ENCODE measurements at regions not wholly inside any gene's neighbourhood (a gene's known extent, or its start where the extent isn't known, plus 50 kb on each side); places are given as distances from the start of the nearest gene placed in this dataset.

GRCh38 chr1:99115231-99115630 lies 110.6 kb upstream of the PLPPR5 start:
- no peaks in the 10 kb centered on the region for H3K36me3 ChIP-seq (ENCODE audit: control insufficient read depth, insufficient read depth, low read length)
- H3K4me3 ChIP-seq (ENCODE audit: low read length): no peak overlapping the region
- H3K9me3 ChIP-seq (ENCODE audit: control insufficient read depth, low read depth, low read length): no peaks in the 10 kb centered on the region
- H3K4me1 ChIP-seq (ENCODE audit: control insufficient read depth, insufficient read depth, low read length): no peaks in the 10 kb centered on the region
- no CpG with 5 or more reads among the region's 2 CpGs for WGBS (ENCODE audit: insufficient coverage, low lambda C conversion rate)
- no peak overlapping the region for H3K27ac ChIP-seq (ENCODE audit: low read length)
- no peak for DNase-seq
- H3K27me3 ChIP-seq (ENCODE audit: control insufficient read depth, insufficient read depth, low read length): no peaks in the 10 kb centered on the region

- Histone ChIP-seq H3K27ac (ENCODE audit: low read length) (no peak overlapping the region), H3K4me3 (ENCODE audit: low read length) (no peak overlapping the region), H3K36me3 (ENCODE audit: control insufficient read depth, insufficient read depth, low read length) (no peaks in the 10 kb centered on the region), H3K4me1 (ENCODE audit: control insufficient read depth, insufficient read depth, low read length) (no peaks in the 10 kb centered on the region), H3K9me3 (ENCODE audit: control insufficient read depth, low read depth, low read length) (no peaks in the 10 kb centered on the region), H3K27me3 (ENCODE audit: control insufficient read depth, insufficient read depth, low read length) (no peaks in the 10 kb centered on the region)
- DNase-seq: no peak
- WGBS (ENCODE audit: insufficient coverage, low lambda C conversion rate): no CpG with 5 or more reads among the region's 2 CpGs
These were observed 114.5 kb upstream of the PLPPR5 start for GRCh38 chr1:99119188-99119587.

GRCh38 chr1:99122039-99122438 lies 117.4 kb upstream of the PLPPR5 start:
- H3K27ac ChIP-seq (ENCODE audit: low read length): no peak overlapping the region
- no peak for DNase-seq
- H3K4me1 ChIP-seq (ENCODE audit: control insufficient read depth, insufficient read depth, low read length): no peaks in the 10 kb centered on the region
- no peaks in the 10 kb centered on the region for H3K36me3 ChIP-seq (ENCODE audit: control insufficient read depth, insufficient read depth, low read length)
- no CpG with 5 or more reads among the region's 4 CpGs for WGBS (ENCODE audit: insufficient coverage, low lambda C conversion rate)
- H3K27me3 ChIP-seq (ENCODE audit: control insufficient read depth, insufficient read depth, low read length): no peaks in the 10 kb centered on the region
- no peaks in the 10 kb centered on the region for H3K9me3 ChIP-seq (ENCODE audit: control insufficient read depth, low read depth, low read length)
- H3K4me3 ChIP-seq (ENCODE audit: low read length): no peak overlapping the region

- DNase-seq: no peak
- no peaks in the 10 kb centered on the region for H3K9me3 ChIP-seq (ENCODE audit: control insufficient read depth, low read depth, low read length)
- H3K4me3 ChIP-seq (ENCODE audit: low read length): no peak overlapping the region
- H3K4me1 ChIP-seq (ENCODE audit: control insufficient read depth, insufficient read depth, low read length): no peaks in the 10 kb centered on the region
- H3K36me3 ChIP-seq (ENCODE audit: control insufficient read depth, insufficient read depth, low read length): no peaks in the 10 kb centered on the region
- no peaks in the 10 kb centered on the region for H3K27me3 ChIP-seq (ENCODE audit: control insufficient read depth, insufficient read depth, low read length)
- no peak overlapping the region for H3K27ac ChIP-seq (ENCODE audit: low read length)
These were observed 119.3 kb upstream of the PLPPR5 start for GRCh38 chr1:99123936-99124335.

- no peaks in the 10 kb centered on the region for H3K27me3 ChIP-seq (ENCODE audit: control insufficient read depth, insufficient read depth, low read length)
- H3K9me3 ChIP-seq (ENCODE audit: control insufficient read depth, low read depth, low read length): no peaks in the 10 kb centered on the region
- DNase-seq: no peak
- no peaks in the 10 kb centered on the region for H3K36me3 ChIP-seq (ENCODE audit: control insufficient read depth, insufficient read depth, low read length)
- H3K4me1 ChIP-seq (ENCODE audit: control insufficient read depth, insufficient read depth, low read length): no peaks in the 10 kb centered on the region
- H3K27ac ChIP-seq (ENCODE audit: low read length): no peak overlapping the region
- H3K4me3 ChIP-seq (ENCODE audit: low read length): no peak overlapping the region
These were observed 126.9 kb upstream of the PLPPR5 start for GRCh38 chr1:99131546-99131945.

- Histone ChIP-seq H3K9me3 (ENCODE audit: control insufficient read depth, low read depth, low read length) (no peaks in the 10 kb centered on the region), H3K27me3 (ENCODE audit: control insufficient read depth, insufficient read depth, low read length) (no peaks in the 10 kb centered on the region), H3K4me3 (ENCODE audit: low read length) (no peak overlapping the region), H3K4me1 (ENCODE audit: control insufficient read depth, insufficient read depth, low read length) (no peaks in the 10 kb centered on the region), H3K27ac (ENCODE audit: low read length) (no peak overlapping the region), H3K36me3 (ENCODE audit: control insufficient read depth, insufficient read depth, low read length) (no peaks in the 10 kb centered on the region)
- no peak for DNase-seq
- 80% methylated on average over 3 of the region's 3 CpGs for WGBS (ENCODE audit: insufficient coverage, low lambda C conversion rate)
These were observed 129.3 kb upstream of the PLPPR5 start for GRCh38 chr1:99133756-99134500.

- no peak overlapping the region for H3K27ac ChIP-seq (ENCODE audit: low read length)
- H3K9me3 ChIP-seq (ENCODE audit: control insufficient read depth, low read depth, low read length): no peaks in the 10 kb centered on the region
- WGBS (ENCODE audit: insufficient coverage, low lambda C conversion rate): no CpG with 5 or more reads among the region's 1 CpG
- no peaks in the 10 kb centered on the region for H3K4me1 ChIP-seq (ENCODE audit: control insufficient read depth, insufficient read depth, low read length)
- H3K36me3 ChIP-seq (ENCODE audit: control insufficient read depth, insufficient read depth, low read length): no peaks in the 10 kb centered on the region
- no peak overlapping the region for H3K4me3 ChIP-seq (ENCODE audit: low read length)
- H3K27me3 ChIP-seq (ENCODE audit: control insufficient read depth, insufficient read depth, low read length): no peaks in the 10 kb centered on the region
- no peak for DNase-seq
These were observed 126.6 kb upstream of the PLPPR4 start for GRCh38 chr1:99137554-99138206.

- Histone ChIP-seq H3K4me3 (ENCODE audit: low read length) (no peak overlapping the region), H3K27ac (ENCODE audit: low read length) (no peak overlapping the region), H3K9me3 (ENCODE audit: control insufficient read depth, low read depth, low read length) (no peaks in the 10 kb centered on the region), H3K4me1 (ENCODE audit: control insufficient read depth, insufficient read depth, low read length) (no peaks in the 10 kb centered on the region), H3K36me3 (ENCODE audit: control insufficient read depth, insufficient read depth, low read length) (no peaks in the 10 kb centered on the region), H3K27me3 (ENCODE audit: control insufficient read depth, insufficient read depth, low read length) (no peaks in the 10 kb centered on the region)
- no peak for DNase-seq
- WGBS (ENCODE audit: insufficient coverage, low lambda C conversion rate): 86% methylated on average over 2 of the region's 11 CpGs
These were observed 124.4 kb upstream of the PLPPR4 start for GRCh38 chr1:99139876-99140275.

GRCh38 chr1:99146129-99146848 lies 118.0 kb upstream of the PLPPR4 start:
- H3K36me3 ChIP-seq (ENCODE audit: control insufficient read depth, insufficient read depth, low read length): no peaks in the 10 kb centered on the region
- no peaks in the 10 kb centered on the region for H3K4me1 ChIP-seq (ENCODE audit: control insufficient read depth, insufficient read depth, low read length)
- no peak for DNase-seq
- no CpG with 5 or more reads among the region's 15 CpGs for WGBS (ENCODE audit: insufficient coverage, low lambda C conversion rate)
- H3K9me3 ChIP-seq (ENCODE audit: control insufficient read depth, low read depth, low read length): no peaks in the 10 kb centered on the region
- no peaks in the 10 kb centered on the region for H3K27me3 ChIP-seq (ENCODE audit: control insufficient read depth, insufficient read depth, low read length)
- H3K4me3 ChIP-seq (ENCODE audit: low read length): no peak overlapping the region
- H3K27ac ChIP-seq (ENCODE audit: low read length): no peak overlapping the region

- H3K4me3 ChIP-seq (ENCODE audit: low read length): no peak overlapping the region
- WGBS (ENCODE audit: insufficient coverage, low lambda C conversion rate): no CpG with 5 or more reads among the region's 3 CpGs
- no peaks in the 10 kb centered on the region for H3K27me3 ChIP-seq (ENCODE audit: control insufficient read depth, insufficient read depth, low read length)
- no peaks in the 10 kb centered on the region for H3K9me3 ChIP-seq (ENCODE audit: control insufficient read depth, low read depth, low read length)
- no peak overlapping the region for H3K27ac ChIP-seq (ENCODE audit: low read length)
- DNase-seq: no peak
- no peaks in the 10 kb centered on the region for H3K4me1 ChIP-seq (ENCODE audit: control insufficient read depth, insufficient read depth, low read length)
- H3K36me3 ChIP-seq (ENCODE audit: control insufficient read depth, insufficient read depth, low read length): no peaks in the 10 kb centered on the region
These were observed 114.3 kb upstream of the PLPPR4 start for GRCh38 chr1:99149952-99150351.

All from large intestine (tissue), 3 donors.